K562 (cell line): ENCODE measurements at regions not wholly inside any gene's neighbourhood (a gene's known extent, or its start where the extent isn't known, plus 50 kb on each side); places are given as distances from the start of the nearest gene placed in this dataset.

Experiments used
- ATAC-seq: fragments of 200-7000 bp; cut with Tn5 transposase; 3 replicates; pipeline ENCODE4 v1.9.1; 2020; ENCODE audit warnings: moderate library complexity
- BruUV-seq: library from RNA; stranded (reverse); fragments of 400-500 nt; replicated peaks from 2 replicates; lab custom pipeline; 2021; lab: Mats Ljungman, UMichigan
- CTCF ChIA-PET: fragments of 300-600 bp; formaldehyde crosslinking; extraction: SDS; loops from one replicate; lab custom pipeline; 2021; ENCODE audit warnings: low intra/inter-chr PET ratio; lab: Yijun Ruan, JAX
- POLR2A ChIA-PET: fragments of 300-600, 350-650 bp; sonication (Branson Sonifier 250); formaldehyde crosslinking; extraction: SDS; loops from one replicate; lab custom pipeline; 2021; ENCODE audit warnings: antibody characterized with exemption, inconsistent platforms; lab: Yijun Ruan, JAX
- DNase-seq, 4 experiments: peaks; one replicate each; pipeline versions ENCODE4 v3.0.0 to v3.0.0-alpha.2; 2011 to 2018; ENCODE audit warnings: low spot score in 3 of 4, mixed read lengths in 3 of 4; ENCODE audit errors: extremely low read depth in 1 of 4
- FAIRE-seq: peaks from 2 replicates; lab custom pipeline; 2011; peaks lifted over from hg19 to GRCh38; lab: Jason Lieb, UNC
- H2AFZ ChIP-seq: 2 replicates; pipeline ENCODE4 v1.6.0; 2011; ENCODE audit warnings: low read depth, low read length, control low read depth, inconsistent platforms
- H3K27ac ChIP-seq: fragments of 200-600 bp; 3 replicates; pipeline ENCODE4 v1.8.0; 2011; ENCODE audit warnings: low read depth, mild to moderate bottlenecking, control low read depth, inconsistent platforms, low read length, moderate library complexity, mixed read lengths; ENCODE audit errors: extremely low read depth
- H3K27me3 ChIP-seq, 2 experiments: fragments of 300-600 bp in 1 of 2; 2 replicates in 1 of 2; 3 replicates in 1 of 2; pipeline versions ENCODE4 v1.6.0 to v1.8.0; 2011; ENCODE audit warnings: inconsistent platforms in 2 of 2, low read length in 2 of 2, mild to moderate bottlenecking in 1 of 2, mixed read lengths in 1 of 2, moderate library complexity in 1 of 2; ENCODE audit not compliant: control insufficient read depth in 2 of 2, insufficient read depth in 2 of 2
- H3K36me3 ChIP-seq: fragments of 300-600 bp; 3 replicates; pipeline ENCODE4 v1.8.0; 2011; ENCODE audit warnings: mild to moderate bottlenecking, low read length, inconsistent platforms; ENCODE audit not compliant: control insufficient read depth, insufficient read depth
- H3K4me1 ChIP-seq, 2 experiments: fragments of 200-600 bp in 1 of 2; replicated peaks in 1 of 2; 2 replicates in 1 of 2; 3 replicates in 1 of 2; pipeline versions ENCODE4 v1.5.1 to v1.8.0; 2011; ENCODE audit warnings: inconsistent platforms in 2 of 2, low read length in 2 of 2, mild to moderate bottlenecking in 1 of 2, mixed read lengths in 1 of 2, moderate library complexity in 1 of 2; ENCODE audit not compliant: control insufficient read depth in 2 of 2, insufficient read depth in 2 of 2
- H3K4me2 ChIP-seq: 2 replicates; pipeline ENCODE4 v1.6.1; 2011; ENCODE audit warnings: low read length, control low read depth, inconsistent platforms, mixed read lengths; ENCODE audit not compliant: insufficient read depth
- H3K4me3 ChIP-seq: fragments of 200-600 bp; sonication (generic), shearing (Covaris generic); 2 replicates; pipeline ENCODE4 v1.5.1; 2016; ENCODE audit warnings: control low read depth, inconsistent platforms
- H3K79me2 ChIP-seq: fragments of 200-600 bp; 3 replicates; pipeline ENCODE4 v1.8.0; 2011; ENCODE audit warnings: low read length, inconsistent platforms; ENCODE audit not compliant: control insufficient read depth, insufficient read depth
- H3K9ac ChIP-seq, 2 experiments: 2 replicates each; pipeline versions ENCODE4 v1.6.0 to v1.6.1; 2011; ENCODE audit warnings: low read depth in 2 of 2, low read length in 2 of 2, control low read depth in 1 of 2, inconsistent platforms in 1 of 2, mild to moderate bottlenecking in 1 of 2, mixed read lengths in 1 of 2; ENCODE audit not compliant: insufficient read depth in 1 of 2
- H3K9me1 ChIP-seq: one replicate; pipeline ENCODE4 v1.6.0; 2011; ENCODE audit warnings: inconsistent platforms, mild to moderate bottlenecking, low read length, moderate library complexity; ENCODE audit not compliant: control insufficient read depth, insufficient read depth
- H3K9me3 ChIP-seq: replicated peaks from 2 replicates; pipeline ENCODE4 v1.5.1; 2011; ENCODE audit warnings: low read depth, low read length, inconsistent platforms; ENCODE audit not compliant: control insufficient read depth, insufficient read depth
- H4K20me1 ChIP-seq: replicated peaks from 2 replicates; pipeline ENCODE4 v1.6.1; 2011; ENCODE audit warnings: low read length, inconsistent platforms, mixed read lengths; ENCODE audit not compliant: control insufficient read depth, insufficient read depth
- BRD9 ChIP-seq: fragments of 450-650 bp; IDR thresholded peaks from 2 replicates; pipeline ENCODE4 v1.6.1; 2018; ENCODE audit warnings: low read depth; ENCODE audit not compliant: partially characterized antibody
- BRF1 ChIP-seq: IDR thresholded peaks from 3 replicates; pipeline ENCODE4 v1.6.1; 2011; ENCODE audit warnings: borderline replicate concordance, mild to moderate bottlenecking; ENCODE audit not compliant: insufficient read length; ENCODE audit errors: extremely low read depth
- CBFA2T2 ChIP-seq: fragments of 450-650 bp; conservative IDR thresholded peaks from 2 replicates; pipeline ENCODE4 v1.6.1; 2017; ENCODE audit warnings: mild to moderate bottlenecking
- CBX8 ChIP-seq: fragments of 200-600 bp; sonication (generic); IDR thresholded peaks from 2 replicates; pipeline ENCODE4 v1.6.1; 2012; ENCODE audit warnings: borderline replicate concordance, mixed run types, low read depth, mild to moderate bottlenecking, moderate library complexity, mixed read lengths, low read length, control low read depth, inconsistent platforms; ENCODE audit not compliant: poor library complexity, severe bottlenecking; ENCODE audit errors: extremely low read depth
- CCAR2 ChIP-seq: fragments of 200-400 bp; formaldehyde crosslinking; IDR thresholded peaks from 2 replicates; pipeline ENCODE4 v1.6.1; 2017; ENCODE audit warnings: mild to moderate bottlenecking, low read depth, low read length
- CHD2 ChIP-seq: IDR thresholded peaks from 2 replicates; pipeline ENCODE4 v1.6.1; 2011; ENCODE audit warnings: low read depth, low read length
- CREM ChIP-seq: IDR thresholded peaks from 2 replicates; pipeline ENCODE4 v1.6.1; 2014; ENCODE audit warnings: antibody characterized with exemption, low read depth
- DIDO1 ChIP-seq: fragments of 450-650 bp; IDR thresholded peaks from 2 replicates; pipeline ENCODE4 v1.6.1; 2016; ENCODE audit warnings: low read depth, missing biosample characterization, missing genetic modification characterization
- FOXA3 ChIP-seq, 2 experiments: fragments of 450-650 bp in 1 of 2; sonication (generic) in 1 of 2; formaldehyde crosslinking; IDR thresholded peaks in 1 of 2; conservative IDR thresholded peaks in 1 of 2; 2 replicates each; pipeline versions ENCODE4 v1.4.0 to v1.8.0; 2020 to 2022; ENCODE audit warnings: mild to moderate bottlenecking in 2 of 2, missing genetic modification reagents in 1 of 2
- GATA2 ChIP-seq: sonication (generic); formaldehyde crosslinking; IDR thresholded peaks from 2 replicates; pipeline ENCODE4 v1.4.0; 2020; ENCODE audit warnings: mild to moderate bottlenecking, missing genetic modification reagents
- HBP1 ChIP-seq: fragments of 450-650 bp; formaldehyde crosslinking; IDR thresholded peaks from 2 replicates; pipeline ENCODE4 v1.4.0; 2022; ENCODE audit warnings: missing genetic modification characterization
- NR1H2 ChIP-seq: sonication (generic); formaldehyde crosslinking; IDR thresholded peaks from 2 replicates; pipeline ENCODE4 v1.4.0; 2020; ENCODE audit warnings: mild to moderate bottlenecking, missing genetic modification reagents
- RUNX1 ChIP-seq: sonication (generic); IDR thresholded peaks from 2 replicates; pipeline ENCODE4 v1.6.1; 2016; ENCODE audit warnings: antibody characterized with exemption, low read depth
- TAF15 ChIP-seq: fragments of 200-400 bp; formaldehyde crosslinking; IDR thresholded peaks from 2 replicates; pipeline ENCODE4 v1.6.1; 2017; ENCODE audit warnings: mild to moderate bottlenecking, low read depth, low read length, moderate library complexity
- ZNF212 ChIP-seq: fragments of 450-650 bp; formaldehyde crosslinking; IDR thresholded peaks from 2 replicates; pipeline ENCODE4 v1.4.0; 2020; ENCODE audit warnings: mild to moderate bottlenecking
- ZNF707 ChIP-seq: fragments of 250-450 bp; sonication (Bioruptor Pico); conservative IDR thresholded peaks from 2 replicates; pipeline ENCODE4 v1.8.0; 2022; ENCODE audit warnings: inconsistent platforms, mild to moderate bottlenecking, moderate library complexity
- WGBS: fragments of 100-300 bp; shearing (Covaris generic); methylation state at CpG from one replicate; pipeline ENCODE4 v1.1.6; 2016; ENCODE audit warnings: low coverage, mixed read lengths; ENCODE audit not compliant: insufficient coverage; ENCODE audit errors: missing lambda C conversion rate; 5-methylcytosine and 5-hydroxymethylcytosine counted together
- in situ Hi-C: fragments of 300-500 bp; cut with MboI; formaldehyde crosslinking; loops from 4 replicates; pipeline ENCODE4 v1.15.0; 2018; ENCODE audit warnings: inconsistent platforms, mixed read lengths
- intact Hi-C: fragments of 100-400 bp; cut with micrococcal nuclease; formaldehyde crosslinking; loops from 2 replicates; pipeline ENCODE4 v1.14.2; 2022

GRCh38 chr11:123273616-123274015, 78.6 kb upstream of the CLMP start:
- H3K4me1 ChIP-seq: no peaks in the 10 kb centered on the region
- no peaks in the 10 kb centered on the region for H4K20me1 ChIP-seq
- no TSS peak for BruUV-seq
- FAIRE-seq (no peak), ATAC-seq (no peak), DNase-seq (no peak)
- no peaks in the 10 kb centered on the region; a peak in 1 of 5 replicates for H3K27me3 ChIP-seq
- no peak overlapping the region for H3K4me2 ChIP-seq
- H3K4me3 ChIP-seq: no peak overlapping the region
- in situ Hi-C loops (no loop called here), intact Hi-C loops (no loop called here)
- no peak overlapping the region for H2AFZ ChIP-seq
- WGBS: 3% methylated on average over 2 of the region's 2 CpGs
- TF ChIP-seq CBX8: no peak
- no peak for TF ChIP-seq CHD2
- TF ChIP-seq CREM: no peak
- TF ChIP-seq FOXA3 (CRISPR knock-in tag; conservative IDR thresholded peaks at IDR 0.05 in 1 of 2, IDR thresholded peaks at IDR 0.05 in 1 of 2): no peak
- TF ChIP-seq DIDO1 (tag): no peak
- no peak for TF ChIP-seq HBP1
- TF ChIP-seq BRD9: no peak
- no peak for TF ChIP-seq CCAR2
- TF ChIP-seq ZNF212 (CRISPR knock-in tag): no peak
- TF ChIP-seq BRF1: no peak
- TF ChIP-seq ZNF707 (CRISPR knock-in tag): no peak
- TF ChIP-seq TAF15: no peak
- TF ChIP-seq CBFA2T2: no peak
- TF ChIP-seq RUNX1: no peak
- TF ChIP-seq NR1H2: no peak
- no peak for TF ChIP-seq GATA2
- no peak overlapping the region for H3K9ac ChIP-seq
- H3K79me2 ChIP-seq: no peaks in the 10 kb centered on the region
- CTCF ChIA-PET: no interaction called here
- POLR2A ChIA-PET: interaction anchor here (0.6 kb wide), 1 partner anchor 154 kb away, joined by 3 read pairs; no protein-coding TSS in a partner anchor
- H3K9me1 ChIP-seq: no peaks in the 10 kb centered on the region
- no peaks in the 10 kb centered on the region for H3K36me3 ChIP-seq
- no peak overlapping the region for H3K27ac ChIP-seq
- H3K9me3 ChIP-seq: no peaks in the 10 kb centered on the region
